ENCODE measurements at regions not wholly inside any gene's neighbourhood (a gene's known extent, or its start where the extent isn't known, plus 50 kb on each side); places are given as distances from the start of the nearest gene placed in this dataset.

DNA sequence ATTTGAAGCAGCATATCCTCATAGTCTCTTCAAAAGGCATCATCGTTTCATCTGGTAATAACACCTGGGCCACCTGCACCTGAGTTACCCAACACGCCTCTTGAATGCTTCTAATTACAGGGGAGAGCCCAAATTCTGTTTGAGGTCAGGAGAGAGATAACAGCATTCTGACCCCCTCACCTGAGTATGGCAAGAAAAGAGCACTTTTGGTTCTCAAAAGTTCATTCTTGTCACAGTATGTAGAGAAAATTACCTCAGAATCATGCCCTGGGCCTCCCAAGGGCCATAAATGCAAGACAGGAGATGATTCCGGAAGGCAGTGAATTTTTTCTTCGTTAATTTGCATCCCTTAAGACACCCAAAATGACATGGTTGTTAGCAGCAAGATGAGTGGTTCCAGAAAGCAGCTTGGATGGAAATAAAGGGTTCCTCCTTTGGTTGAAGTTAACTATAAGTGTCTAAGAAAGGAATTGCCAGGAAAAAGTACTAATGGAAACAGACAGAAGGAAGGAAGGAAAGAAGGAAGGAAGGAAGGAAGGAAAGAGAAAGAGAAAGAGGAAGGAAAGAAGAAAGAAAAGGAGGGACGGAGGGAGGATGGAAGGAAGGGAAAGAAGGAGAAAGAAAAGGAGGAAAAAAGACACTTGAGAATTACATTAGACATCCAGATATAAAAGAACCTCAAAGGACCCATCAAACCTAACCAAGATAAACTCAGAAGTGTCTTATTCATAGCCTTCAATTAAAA, 228.4 kb upstream of the RHOBTB1 start:
- Histone ChIP-seq H3K79me2 (ENCODE audit: insufficient read depth, low read length) (no peaks in the 10 kb centered on the region), H3K4me3 (ENCODE audit: insufficient read depth, low read length) (no peak overlapping the region), H3K36me3 (ENCODE audit: insufficient read depth, low read length) (no peaks in the 10 kb centered on the region), H4K20me1 (ENCODE audit: insufficient read depth, low read length) (no peaks in the 10 kb centered on the region), H3K27ac (ENCODE audit: low read depth, low read length) (no peak overlapping the region), H3K27me3 (ENCODE audit: insufficient read depth, low read length) (peaks cover 12% of the 10 kb centered on the region), H3K4me2 (ENCODE audit: insufficient read depth, low read length) (no peak overlapping the region), H2AFZ (ENCODE audit: low read length) (no peak overlapping the region), H3K9me3 (ENCODE audit: low read depth, low read length) (no peaks in the 10 kb centered on the region), H3K4me1 (ENCODE audit: insufficient read depth, low read length) (no peaks in the 10 kb centered on the region)
- DNase-seq (ENCODE audit: insufficient read length, low spot score, missing footprints), result peak; percentile 8
- TF ChIP-seq, protein P1, sequence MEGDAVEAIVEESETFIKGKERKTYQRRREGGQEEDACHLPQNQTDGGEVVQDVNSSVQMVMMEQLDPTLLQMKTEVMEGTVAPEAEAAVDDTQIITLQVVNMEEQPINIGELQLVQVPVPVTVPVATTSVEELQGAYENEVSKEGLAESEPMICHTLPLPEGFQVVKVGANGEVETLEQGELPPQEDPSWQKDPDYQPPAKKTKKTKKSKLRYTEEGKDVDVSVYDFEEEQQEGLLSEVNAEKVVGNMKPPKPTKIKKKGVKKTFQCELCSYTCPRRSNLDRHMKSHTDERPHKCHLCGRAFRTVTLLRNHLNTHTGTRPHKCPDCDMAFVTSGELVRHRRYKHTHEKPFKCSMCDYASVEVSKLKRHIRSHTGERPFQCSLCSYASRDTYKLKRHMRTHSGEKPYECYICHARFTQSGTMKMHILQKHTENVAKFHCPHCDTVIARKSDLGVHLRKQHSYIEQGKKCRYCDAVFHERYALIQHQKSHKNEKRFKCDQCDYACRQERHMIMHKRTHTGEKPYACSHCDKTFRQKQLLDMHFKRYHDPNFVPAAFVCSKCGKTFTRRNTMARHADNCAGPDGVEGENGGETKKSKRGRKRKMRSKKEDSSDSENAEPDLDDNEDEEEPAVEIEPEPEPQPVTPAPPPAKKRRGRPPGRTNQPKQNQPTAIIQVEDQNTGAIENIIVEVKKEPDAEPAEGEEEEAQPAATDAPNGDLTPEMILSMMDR (IDR thresholded peaks at IDR 0.05; ENCODE audit: extremely low read depth, low read depth, low read length), result no peak

DNA sequence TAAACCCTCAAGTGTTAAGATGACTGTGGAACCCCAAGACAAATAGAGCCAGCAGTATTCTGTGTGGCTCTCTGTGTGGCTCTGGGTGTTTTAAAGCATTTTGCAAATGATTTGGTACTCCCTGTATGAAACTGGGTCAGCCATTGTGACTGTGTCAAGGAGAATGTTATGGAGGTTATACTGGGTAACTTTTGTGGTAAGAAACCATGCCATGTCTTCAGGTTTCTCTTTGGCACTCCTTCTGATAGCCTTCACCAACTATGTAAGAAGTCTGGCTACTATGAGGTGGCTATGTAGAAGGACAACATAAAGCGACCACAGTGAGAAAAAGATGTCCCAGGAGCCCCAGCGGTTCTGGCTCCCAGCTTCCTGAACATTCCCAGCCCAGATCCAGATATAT, 226.6 kb upstream of the RHOBTB1 start:
- H3K27me3 ChIP-seq (ENCODE audit: insufficient read depth, low read length), result peaks cover 12% of the 10 kb centered on the region
- H4K20me1 ChIP-seq (ENCODE audit: insufficient read depth, low read length), result no peaks in the 10 kb centered on the region
- no peaks in the 10 kb centered on the region for H3K4me1 ChIP-seq (ENCODE audit: insufficient read depth, low read length)
- no peak overlapping the region for H3K4me2 ChIP-seq (ENCODE audit: insufficient read depth, low read length)
- TF ChIP-seq, protein P1 (IDR thresholded peaks at IDR 0.05; ENCODE audit: extremely low read depth, low read depth, low read length), result no peak
- H3K36me3 ChIP-seq (ENCODE audit: insufficient read depth, low read length), result no peaks in the 10 kb centered on the region
- no peaks in the 10 kb centered on the region for H3K9me3 ChIP-seq (ENCODE audit: low read depth, low read length)
- no peak overlapping the region for H3K4me3 ChIP-seq (ENCODE audit: insufficient read depth, low read length)
- DNase-seq (ENCODE audit: insufficient read length, low spot score, missing footprints), result peak; percentile 52
- no peak overlapping the region for H2AFZ ChIP-seq (ENCODE audit: low read length)
- no peak overlapping the region for H3K27ac ChIP-seq (ENCODE audit: low read depth, low read length)
- H3K79me2 ChIP-seq (ENCODE audit: insufficient read depth, low read length), result no peaks in the 10 kb centered on the region

DNA sequence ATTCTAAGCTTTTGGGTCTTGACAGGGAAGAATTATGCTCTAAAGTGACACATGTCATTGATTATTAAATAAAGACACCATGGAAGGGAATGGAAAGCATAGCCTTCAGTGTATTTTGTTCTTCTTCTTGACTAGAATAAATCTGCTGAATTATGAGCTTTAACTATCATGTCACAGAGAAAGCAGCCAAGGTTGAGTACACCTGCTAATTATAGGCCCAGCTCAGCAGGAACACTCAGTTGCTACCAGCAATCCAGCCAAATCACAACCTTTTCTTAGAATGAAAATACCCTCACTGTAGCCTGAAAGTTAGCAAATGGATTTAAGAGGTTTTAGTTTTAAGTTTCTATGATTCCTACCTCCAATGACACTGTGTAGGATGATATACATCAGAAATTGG, 225.3 kb upstream of the RHOBTB1 start:
- DNase-seq (ENCODE audit: insufficient read length, low spot score, missing footprints), result no peak
- Histone ChIP-seq H3K27ac (ENCODE audit: low read depth, low read length) (no peak overlapping the region), H2AFZ (ENCODE audit: low read length) (no peak overlapping the region), H3K27me3 (ENCODE audit: insufficient read depth, low read length) (peaks cover 12% of the 10 kb centered on the region), H3K4me1 (ENCODE audit: insufficient read depth, low read length) (no peaks in the 10 kb centered on the region), H3K4me2 (ENCODE audit: insufficient read depth, low read length) (no peak overlapping the region), H3K9me3 (ENCODE audit: low read depth, low read length) (no peaks in the 10 kb centered on the region), H3K36me3 (ENCODE audit: insufficient read depth, low read length) (no peaks in the 10 kb centered on the region), H3K4me3 (ENCODE audit: insufficient read depth, low read length) (no peak overlapping the region), H3K79me2 (ENCODE audit: insufficient read depth, low read length) (no peaks in the 10 kb centered on the region), H4K20me1 (ENCODE audit: insufficient read depth, low read length) (no peaks in the 10 kb centered on the region)
- TF ChIP-seq, protein P1 (IDR thresholded peaks at IDR 0.05; ENCODE audit: extremely low read depth, low read depth, low read length), result no peak

DNA sequence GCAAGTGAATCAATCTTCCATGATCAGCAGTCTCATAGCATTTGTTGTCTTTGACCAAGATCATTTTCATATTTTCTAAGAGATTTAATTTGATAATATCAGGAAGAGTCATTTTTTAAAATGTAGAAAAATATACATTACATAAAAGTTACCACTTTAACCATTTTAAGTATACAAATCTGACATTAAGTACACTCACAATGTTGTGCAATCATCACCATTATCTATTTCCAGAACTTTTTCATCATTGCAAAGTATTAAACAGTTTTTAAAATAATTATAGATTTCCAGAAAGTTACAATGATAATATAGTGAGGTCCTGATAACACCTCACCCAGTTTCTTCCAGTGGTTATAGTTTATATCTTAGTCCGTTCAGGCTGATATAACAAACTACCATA, 222.5 kb upstream of the RHOBTB1 start:
- no peaks in the 10 kb centered on the region for H4K20me1 ChIP-seq (ENCODE audit: insufficient read depth, low read length)
- TF ChIP-seq, protein P1 (IDR thresholded peaks at IDR 0.05; ENCODE audit: extremely low read depth, low read depth, low read length), result no peak
- H3K27ac ChIP-seq (ENCODE audit: low read depth, low read length), result no peak overlapping the region
- DNase-seq (ENCODE audit: insufficient read length, low spot score, missing footprints), result no peak
- no peaks in the 10 kb centered on the region for H3K4me1 ChIP-seq (ENCODE audit: insufficient read depth, low read length)
- no peak overlapping the region for H3K4me3 ChIP-seq (ENCODE audit: insufficient read depth, low read length)
- H3K4me2 ChIP-seq (ENCODE audit: insufficient read depth, low read length), result no peak overlapping the region
- H3K27me3 ChIP-seq (ENCODE audit: insufficient read depth, low read length), result peaks cover 6% of the 10 kb centered on the region
- H2AFZ ChIP-seq (ENCODE audit: low read length), result no peak overlapping the region
- H3K9me3 ChIP-seq (ENCODE audit: low read depth, low read length), result no peaks in the 10 kb centered on the region
- H3K36me3 ChIP-seq (ENCODE audit: insufficient read depth, low read length), result no peaks in the 10 kb centered on the region
- no peaks in the 10 kb centered on the region for H3K79me2 ChIP-seq (ENCODE audit: insufficient read depth, low read length)

All from osteoblast (primary cell).